Kidney epithelial cell (primary cell): ENCODE measurements at regions not wholly inside any gene's neighbourhood (a gene's known extent, or its start where the extent isn't known, plus 50 kb on each side); places are given as distances from the start of the nearest gene placed in this dataset.

Source experiments
- DNase-seq: peaks from one replicate; pipeline ENCODE4 v3.0.0-alpha.2; 2010; ENCODE audit warnings: low read depth
- H3K27me3 ChIP-seq: 2 replicates; pipeline ENCODE4 v1.6.0; 2011; ENCODE audit warnings: low read length; ENCODE audit not compliant: control insufficient read depth, insufficient read depth
- H3K36me3 ChIP-seq: 2 replicates; pipeline ENCODE4 v1.5.1; 2011; ENCODE audit warnings: low read length; ENCODE audit not compliant: control insufficient read depth, insufficient read depth
- H3K4me3 ChIP-seq: 2 replicates; pipeline ENCODE4 v1.5.1; 2011; ENCODE audit warnings: low read depth, mild to moderate bottlenecking, control low read depth, low read length
- CTCF ChIP-seq: IDR thresholded peaks from 2 replicates; pipeline ENCODE4 v1.5.1; 2011; ENCODE audit warnings: mild to moderate bottlenecking, moderate library complexity, low read length, control low read depth, inconsistent platforms; ENCODE audit not compliant: insufficient read depth, poor library complexity, severe bottlenecking

- Histone ChIP-seq H3K36me3 (peaks cover 6% of the 10 kb centered on the region), H3K4me3 (no peak overlapping the region), H3K27me3 (no peaks in the 10 kb centered on the region)
- TF ChIP-seq CTCF, result no peak
- no peak for DNase-seq
These were observed 103.9 kb upstream of the DMRT1 start for GRCh38 chr9:737400-738120.

GRCh38 chr9:738209-738915 lies 103.1 kb upstream of the DMRT1 start:
- Histone ChIP-seq H3K4me3 (no peak overlapping the region), H3K36me3 (peaks cover 6% of the 10 kb centered on the region), H3K27me3 (no peaks in the 10 kb centered on the region)
- DNase-seq, result peak; percentile 89
- no peak for TF ChIP-seq CTCF

GRCh38 chr9:739362-739761 lies 102.1 kb upstream of the DMRT1 start:
- Histone ChIP-seq H3K4me3 (no peak overlapping the region), H3K36me3 (peaks cover 6% of the 10 kb centered on the region), H3K27me3 (no peaks in the 10 kb centered on the region)
- no peak for DNase-seq
- TF ChIP-seq CTCF, result no peak

GRCh38 chr9:740221-740620 lies 101.3 kb upstream of the DMRT1 start:
- Histone ChIP-seq H3K4me3 (no peak overlapping the region), H3K36me3 (peaks cover 6% of the 10 kb centered on the region), H3K27me3 (no peaks in the 10 kb centered on the region)
- TF ChIP-seq CTCF, result no peak
- no peak for DNase-seq

GRCh38 chr9:742104-742503 lies 99.4 kb upstream of the DMRT1 start:
- H3K4me3 ChIP-seq, result no peak overlapping the region
- H3K27me3 ChIP-seq, result no peaks in the 10 kb centered on the region
- no peak for TF ChIP-seq CTCF
- H3K36me3 ChIP-seq, result peaks cover 6% of the 10 kb centered on the region
- DNase-seq, result no peak
